HEK293 (cell line): ENCODE measurements at regions not wholly inside any gene's neighbourhood (a gene's known extent, or its start where the extent isn't known, plus 50 kb on each side); places are given as distances from the start of the nearest gene placed in this dataset.

Experiments used
- BCL11B ChIP-seq: fragments of 450-650 bp; formaldehyde crosslinking; IDR thresholded peaks from 2 replicates; pipeline ENCODE4 v1.5.1; 2016; ENCODE audit warnings: low read depth, missing biosample characterization, missing genetic modification characterization
- CTCF ChIP-seq: fragments of 450-650 bp; formaldehyde crosslinking; IDR thresholded peaks from 2 replicates; pipeline ENCODE4 v1.5.1; 2016; ENCODE audit warnings: missing biosample characterization, missing genetic modification characterization
- YY1 ChIP-seq: fragments of 450-650 bp; formaldehyde crosslinking; IDR thresholded peaks from 2 replicates; pipeline ENCODE4 v1.5.1; 2018; ENCODE audit warnings: missing biosample characterization, missing genetic modification characterization
- ZBTB8A ChIP-seq: fragments of 450-650 bp; formaldehyde crosslinking; IDR thresholded peaks from 2 replicates; pipeline ENCODE4 v1.5.1; 2016; ENCODE audit warnings: missing biosample characterization, missing genetic modification characterization
- ZNF121 ChIP-seq: fragments of 450-650 bp; formaldehyde crosslinking; IDR thresholded peaks from 2 replicates; pipeline ENCODE4 v1.5.1; 2016; ENCODE audit warnings: missing biosample characterization, missing genetic modification characterization
- ZNF169 ChIP-seq: fragments of 450-650 bp; formaldehyde crosslinking; IDR thresholded peaks from 2 replicates; pipeline ENCODE4 v1.5.1; 2016; ENCODE audit warnings: missing biosample characterization, missing genetic modification characterization
- ZNF175 ChIP-seq: fragments of 450-650 bp; formaldehyde crosslinking; IDR thresholded peaks from 2 replicates; pipeline ENCODE4 v1.5.1; 2016; ENCODE audit warnings: missing biosample characterization, missing genetic modification characterization
- ZNF394 ChIP-seq: fragments of 450-650 bp; formaldehyde crosslinking; IDR thresholded peaks from 2 replicates; pipeline ENCODE4 v1.5.1; 2016; ENCODE audit warnings: missing biosample characterization, missing genetic modification characterization, mild to moderate bottlenecking, moderate library complexity, borderline replicate concordance
- ZNF404 ChIP-seq: fragments of 450-650 bp; formaldehyde crosslinking; IDR thresholded peaks from 2 replicates; pipeline ENCODE4 v1.5.1; 2017; ENCODE audit warnings: missing biosample characterization, missing genetic modification characterization
- ZNF843 ChIP-seq: fragments of 450-650 bp; formaldehyde crosslinking; IDR thresholded peaks from 2 replicates; pipeline ENCODE4 v1.5.1; 2016; ENCODE audit warnings: missing biosample characterization, missing genetic modification characterization
- TF ChIP-seq, protein P1 (sequence below): fragments of 450-650 bp; formaldehyde crosslinking; IDR thresholded peaks from 2 replicates; pipeline ENCODE4 v1.5.1; 2016; ENCODE audit warnings: missing biosample characterization, missing genetic modification characterization, borderline replicate concordance

DNA sequence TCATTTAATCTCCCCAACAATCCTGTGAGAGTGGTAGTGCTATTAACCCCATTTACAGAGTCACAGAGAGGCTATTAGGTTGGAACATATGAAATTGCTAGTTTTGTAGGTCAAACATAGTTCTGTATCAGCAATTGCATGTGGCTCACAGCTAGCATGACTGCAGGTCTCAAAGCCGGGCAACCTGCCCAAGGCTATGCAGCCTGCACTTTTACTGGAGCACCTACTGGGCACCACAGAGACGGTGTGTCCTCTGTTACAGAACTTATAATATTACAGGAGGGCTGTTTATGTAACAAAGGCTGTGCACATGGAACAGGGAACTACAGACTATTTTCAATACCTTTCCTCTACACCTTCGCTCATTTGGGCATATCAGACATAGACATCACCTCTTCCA, 355.8 kb downstream of the RPS24 start:
- TF ChIP-seq ZNF175 (tag by site-specific recombination) (no peak), CTCF (tag by site-specific recombination) (no peak), ZNF394 (tag by site-specific recombination) (no peak), YY1 (no peak), ZBTB8A (tag by site-specific recombination) (no peak), ZNF404 (tag by site-specific recombination) (no peak), ZNF121 (tag by site-specific recombination) (no peak), ZNF843 (tag by site-specific recombination) (no peak), ZNF169 (tag by site-specific recombination) (no peak), BCL11B (tag by site-specific recombination) (no peak)
- TF ChIP-seq, protein P1, sequence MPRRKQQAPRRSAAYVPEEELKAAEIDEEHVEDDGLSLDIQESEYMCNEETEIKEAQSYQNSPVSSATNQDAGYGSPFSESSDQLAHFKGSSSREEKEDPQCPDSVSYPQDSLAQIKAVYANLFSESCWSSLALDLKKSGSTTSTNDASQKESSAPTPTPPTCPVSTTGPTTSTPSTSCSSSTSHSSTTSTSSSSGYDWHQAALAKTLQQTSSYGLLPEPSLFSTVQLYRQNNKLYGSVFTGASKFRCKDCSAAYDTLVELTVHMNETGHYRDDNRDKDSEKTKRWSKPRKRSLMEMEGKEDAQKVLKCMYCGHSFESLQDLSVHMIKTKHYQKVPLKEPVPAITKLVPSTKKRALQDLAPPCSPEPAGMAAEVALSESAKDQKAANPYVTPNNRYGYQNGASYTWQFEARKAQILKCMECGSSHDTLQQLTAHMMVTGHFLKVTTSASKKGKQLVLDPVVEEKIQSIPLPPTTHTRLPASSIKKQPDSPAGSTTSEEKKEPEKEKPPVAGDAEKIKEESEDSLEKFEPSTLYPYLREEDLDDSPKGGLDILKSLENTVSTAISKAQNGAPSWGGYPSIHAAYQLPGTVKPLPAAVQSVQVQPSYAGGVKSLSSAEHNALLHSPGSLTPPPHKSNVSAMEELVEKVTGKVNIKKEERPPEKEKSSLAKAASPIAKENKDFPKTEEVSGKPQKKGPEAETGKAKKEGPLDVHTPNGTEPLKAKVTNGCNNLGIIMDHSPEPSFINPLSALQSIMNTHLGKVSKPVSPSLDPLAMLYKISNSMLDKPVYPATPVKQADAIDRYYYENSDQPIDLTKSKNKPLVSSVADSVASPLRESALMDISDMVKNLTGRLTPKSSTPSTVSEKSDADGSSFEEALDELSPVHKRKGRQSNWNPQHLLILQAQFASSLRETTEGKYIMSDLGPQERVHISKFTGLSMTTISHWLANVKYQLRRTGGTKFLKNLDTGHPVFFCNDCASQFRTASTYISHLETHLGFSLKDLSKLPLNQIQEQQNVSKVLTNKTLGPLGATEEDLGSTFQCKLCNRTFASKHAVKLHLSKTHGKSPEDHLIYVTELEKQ (tag by site-specific recombination): no peak
